OCI-LY1 (cell line): ENCODE measurements at regions not wholly inside any gene's neighbourhood (a gene's known extent, or its start where the extent isn't known, plus 50 kb on each side); places are given as distances from the start of the nearest gene placed in this dataset.

Experiments
- CTCF ChIP-seq: fragments of 200-600 bp; sonication (generic), shearing (Covaris generic); IDR thresholded peaks from 2 replicates; pipeline ENCODE4 v1.5.1; 2017; ENCODE audit warnings: mild to moderate bottlenecking, antibody characterized with exemption, low read length, moderate library complexity, mixed read lengths
- EZH2 ChIP-seq: fragments of 200-600 bp; sonication (generic), shearing (Covaris generic); IDR thresholded peaks from 2 replicates; pipeline ENCODE4 v1.8.0; 2017; ENCODE audit warnings: borderline replicate concordance, mixed run types, mild to moderate bottlenecking, antibody characterized with exemption, low read length, moderate library complexity, mixed read lengths

- TF ChIP-seq CTCF = no peak
- no peak for TF ChIP-seq EZH2
Observed at GRCh38 chr9:17996728-17997127, 417.9 kb downstream of the SH3GL2 start.
